ENCODE measurements at regions not wholly inside any gene's neighbourhood (a gene's known extent, or its start where the extent isn't known, plus 50 kb on each side); places are given as distances from the start of the nearest gene placed in this dataset.
A peak's percentile ranks its signal among the peaks of the same experiment; 100 is the strongest.

DNA sequence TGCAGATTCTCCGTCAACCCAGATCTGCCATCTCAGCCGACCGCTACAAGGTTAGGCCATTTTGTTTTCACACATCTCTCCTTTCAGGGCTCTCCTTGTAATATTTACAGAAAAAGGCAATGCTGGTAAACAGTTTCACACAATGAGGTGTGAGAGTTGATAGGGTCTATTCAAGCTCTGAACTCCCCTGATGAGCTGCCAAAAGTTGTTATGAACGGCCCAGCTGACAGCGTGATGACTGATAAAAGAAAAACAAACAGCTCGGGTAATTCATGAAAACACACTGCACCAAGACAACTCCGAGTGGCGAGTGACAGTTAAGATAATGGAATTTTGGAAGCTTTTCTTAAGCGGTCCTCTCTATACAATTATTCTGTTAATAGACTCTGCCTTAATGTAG is 68.1 kb upstream of the IRX5 start:
- DNase-seq (ENCODE audit: low read depth): no peak
- H3K4me3 ChIP-seq (ENCODE audit: control insufficient read depth, low read depth, low read length): no peak overlapping the region
- TF ChIP-seq, protein P1, sequence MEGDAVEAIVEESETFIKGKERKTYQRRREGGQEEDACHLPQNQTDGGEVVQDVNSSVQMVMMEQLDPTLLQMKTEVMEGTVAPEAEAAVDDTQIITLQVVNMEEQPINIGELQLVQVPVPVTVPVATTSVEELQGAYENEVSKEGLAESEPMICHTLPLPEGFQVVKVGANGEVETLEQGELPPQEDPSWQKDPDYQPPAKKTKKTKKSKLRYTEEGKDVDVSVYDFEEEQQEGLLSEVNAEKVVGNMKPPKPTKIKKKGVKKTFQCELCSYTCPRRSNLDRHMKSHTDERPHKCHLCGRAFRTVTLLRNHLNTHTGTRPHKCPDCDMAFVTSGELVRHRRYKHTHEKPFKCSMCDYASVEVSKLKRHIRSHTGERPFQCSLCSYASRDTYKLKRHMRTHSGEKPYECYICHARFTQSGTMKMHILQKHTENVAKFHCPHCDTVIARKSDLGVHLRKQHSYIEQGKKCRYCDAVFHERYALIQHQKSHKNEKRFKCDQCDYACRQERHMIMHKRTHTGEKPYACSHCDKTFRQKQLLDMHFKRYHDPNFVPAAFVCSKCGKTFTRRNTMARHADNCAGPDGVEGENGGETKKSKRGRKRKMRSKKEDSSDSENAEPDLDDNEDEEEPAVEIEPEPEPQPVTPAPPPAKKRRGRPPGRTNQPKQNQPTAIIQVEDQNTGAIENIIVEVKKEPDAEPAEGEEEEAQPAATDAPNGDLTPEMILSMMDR (conservative IDR thresholded peaks at IDR 0.05; ENCODE audit: control insufficient read depth, insufficient read depth, low read depth, low read length): no peak

DNA sequence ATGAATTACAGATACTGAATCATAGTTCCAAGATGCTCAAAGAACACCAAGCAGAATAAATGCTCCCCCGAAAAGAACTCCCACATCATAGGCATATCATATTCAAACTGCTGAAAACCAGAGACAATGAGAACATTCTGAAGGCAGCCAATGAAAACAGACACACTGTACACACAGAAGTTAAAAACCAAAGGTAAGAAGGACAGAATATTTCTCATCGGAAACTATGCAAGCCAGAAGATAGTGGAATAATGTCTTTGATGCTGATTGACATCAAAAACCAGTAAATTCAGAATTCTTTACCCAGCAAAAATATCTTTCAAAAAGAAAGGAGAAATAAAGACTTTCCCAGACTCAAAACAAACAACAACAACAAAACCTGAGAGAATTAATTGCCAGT is 73.8 kb upstream of the IRX5 start:
- TF ChIP-seq, protein P1 (conservative IDR thresholded peaks at IDR 0.05; ENCODE audit: control insufficient read depth, insufficient read depth, low read depth, low read length): no peak
- DNase-seq (ENCODE audit: low read depth): no peak

DNA sequence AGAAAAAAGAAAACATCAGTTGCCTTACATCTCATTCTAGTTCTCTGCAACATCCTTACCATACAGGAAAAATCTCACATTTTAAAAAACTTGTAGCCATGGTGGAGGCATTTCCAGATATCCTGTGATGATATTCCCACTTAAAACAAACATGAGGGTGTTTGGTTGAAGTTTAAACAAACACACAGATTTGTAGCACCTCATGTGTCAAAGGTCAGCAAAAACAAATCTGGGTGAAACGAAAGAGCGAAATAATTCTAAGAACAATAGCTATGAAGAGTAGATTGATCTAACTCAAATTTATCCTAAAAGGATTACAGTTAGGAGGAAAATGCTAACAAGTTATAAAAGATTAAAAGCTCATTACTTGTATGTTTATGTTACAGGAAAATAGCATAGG is 83.1 kb upstream of the IRX5 start:
- DNase-seq (ENCODE audit: low read depth): no peak
- TF ChIP-seq, protein P1 (conservative IDR thresholded peaks at IDR 0.05; ENCODE audit: control insufficient read depth, insufficient read depth, low read depth, low read length): no peak
- no peak overlapping the region for H3K4me3 ChIP-seq (ENCODE audit: control insufficient read depth, low read depth, low read length)

More for the DNA sequence above, 73.8 kb upstream of the IRX5 start:
- H3K4me3 ChIP-seq (ENCODE audit: control insufficient read depth, low read depth, low read length): no peak overlapping the region

DNA sequence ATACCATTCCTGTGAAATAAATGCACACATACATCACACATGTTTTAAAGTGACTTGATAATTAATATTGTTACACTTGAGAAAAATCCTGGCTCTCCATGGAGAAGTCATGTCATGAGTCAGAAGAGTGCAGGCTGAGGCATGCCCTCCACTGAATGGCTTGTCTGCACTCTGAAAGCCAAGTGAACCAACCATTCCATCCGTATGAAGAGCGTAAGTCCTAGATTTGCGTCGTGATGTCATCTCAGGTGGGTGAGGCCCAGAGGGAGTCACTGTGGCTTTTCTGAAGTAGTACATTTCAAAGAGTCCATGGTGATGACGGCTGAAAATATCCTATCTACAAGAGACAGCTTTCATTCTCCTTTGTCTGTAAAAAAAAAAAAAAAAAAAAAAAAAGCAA is 83.5 kb upstream of the IRX5 start:
- DNase-seq (ENCODE audit: low read depth): peak; percentile 2
- no peak overlapping the region for H3K4me3 ChIP-seq (ENCODE audit: control insufficient read depth, low read depth, low read length)
- TF ChIP-seq, protein P1 (conservative IDR thresholded peaks at IDR 0.05; ENCODE audit: control insufficient read depth, insufficient read depth, low read depth, low read length): no peak

DNA sequence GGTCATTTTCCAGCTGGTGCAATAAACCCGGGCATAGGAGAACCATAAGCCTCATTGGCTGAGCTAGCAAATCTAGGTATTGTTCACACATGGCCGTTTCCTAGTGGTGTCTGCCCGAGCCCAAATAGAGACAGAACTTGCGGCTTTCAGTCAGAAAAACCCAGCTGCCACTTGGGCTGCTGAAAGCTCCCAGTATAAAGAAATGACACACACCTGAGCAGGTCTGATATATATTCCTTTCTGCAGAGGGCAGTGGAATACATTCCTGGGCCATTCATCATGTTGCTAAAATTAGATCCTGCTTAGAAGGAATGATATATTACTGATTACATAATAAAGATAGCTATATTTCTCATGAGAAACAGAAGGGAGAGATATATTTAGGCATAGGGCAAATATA is 83.9 kb upstream of the IRX5 start:
- H3K4me3 ChIP-seq (ENCODE audit: control insufficient read depth, low read depth, low read length): no peak overlapping the region
- TF ChIP-seq, protein P1 (conservative IDR thresholded peaks at IDR 0.05; ENCODE audit: control insufficient read depth, insufficient read depth, low read depth, low read length): no peak
- DNase-seq (ENCODE audit: low read depth): no peak

DNA sequence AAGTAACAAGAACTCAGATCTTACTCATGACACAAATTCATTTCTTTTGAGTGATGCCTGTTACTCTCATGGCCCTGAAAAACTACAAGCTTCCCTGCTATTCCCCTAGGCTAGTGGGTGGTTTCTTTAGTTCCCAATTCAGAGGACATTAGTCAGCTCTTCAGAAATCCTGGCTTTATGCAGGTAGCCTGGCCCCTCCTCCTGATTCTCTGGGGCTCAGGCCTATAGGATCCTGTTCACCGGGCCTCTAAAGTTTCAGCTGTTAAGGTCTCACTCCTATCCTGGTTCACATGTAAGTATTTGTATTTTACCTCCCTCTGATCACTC is 87.3 kb upstream of the IRX5 start:
- DNase-seq (ENCODE audit: low read depth): no peak
- H3K4me3 ChIP-seq (ENCODE audit: control insufficient read depth, low read depth, low read length): no peak overlapping the region
- TF ChIP-seq, protein P1 (conservative IDR thresholded peaks at IDR 0.05; ENCODE audit: control insufficient read depth, insufficient read depth, low read depth, low read length): no peak

DNA sequence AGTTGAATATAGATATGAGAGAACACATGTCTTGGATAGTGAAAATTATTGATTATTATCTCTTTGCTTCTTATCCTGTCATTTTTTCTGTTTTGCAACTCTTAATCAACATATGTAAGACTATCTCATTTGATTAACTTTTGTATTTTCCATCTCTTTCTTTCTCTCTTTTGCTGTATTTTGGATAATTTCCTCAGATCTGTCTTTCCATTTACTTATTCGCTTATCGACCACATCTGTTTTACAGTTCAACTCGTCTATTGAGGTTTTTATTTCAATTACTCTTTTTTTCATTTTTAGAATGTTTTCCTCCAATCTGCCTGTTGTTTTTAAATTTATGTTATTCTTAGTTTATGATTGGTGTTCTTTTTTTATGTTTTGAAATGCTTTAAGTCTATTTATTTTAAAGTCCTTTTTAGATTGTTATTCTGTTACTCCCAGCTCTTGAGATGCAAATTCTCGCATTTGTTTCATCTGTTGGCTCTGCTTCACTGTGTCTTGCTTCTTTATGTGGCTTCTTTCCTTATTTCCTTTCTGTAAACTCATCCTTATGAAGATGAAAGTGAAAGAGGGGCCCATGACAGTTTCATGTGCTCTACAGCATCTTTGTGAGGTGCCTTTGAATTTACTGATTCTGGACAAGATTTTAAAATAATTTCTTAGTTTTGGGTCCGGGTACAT is 87.8 kb upstream of the IRX5 start:
- H3K4me3 ChIP-seq (ENCODE audit: control insufficient read depth, low read depth, low read length): no peak overlapping the region
- TF ChIP-seq, protein P1 (conservative IDR thresholded peaks at IDR 0.05; ENCODE audit: control insufficient read depth, insufficient read depth, low read depth, low read length): no peak
- no peak for DNase-seq (ENCODE audit: low read depth)
